ENCODE measurements at regions not wholly inside any gene's neighbourhood (a gene's known extent, or its start where the extent isn't known, plus 50 kb on each side); places are given as distances from the start of the nearest gene placed in this dataset.

DNA sequence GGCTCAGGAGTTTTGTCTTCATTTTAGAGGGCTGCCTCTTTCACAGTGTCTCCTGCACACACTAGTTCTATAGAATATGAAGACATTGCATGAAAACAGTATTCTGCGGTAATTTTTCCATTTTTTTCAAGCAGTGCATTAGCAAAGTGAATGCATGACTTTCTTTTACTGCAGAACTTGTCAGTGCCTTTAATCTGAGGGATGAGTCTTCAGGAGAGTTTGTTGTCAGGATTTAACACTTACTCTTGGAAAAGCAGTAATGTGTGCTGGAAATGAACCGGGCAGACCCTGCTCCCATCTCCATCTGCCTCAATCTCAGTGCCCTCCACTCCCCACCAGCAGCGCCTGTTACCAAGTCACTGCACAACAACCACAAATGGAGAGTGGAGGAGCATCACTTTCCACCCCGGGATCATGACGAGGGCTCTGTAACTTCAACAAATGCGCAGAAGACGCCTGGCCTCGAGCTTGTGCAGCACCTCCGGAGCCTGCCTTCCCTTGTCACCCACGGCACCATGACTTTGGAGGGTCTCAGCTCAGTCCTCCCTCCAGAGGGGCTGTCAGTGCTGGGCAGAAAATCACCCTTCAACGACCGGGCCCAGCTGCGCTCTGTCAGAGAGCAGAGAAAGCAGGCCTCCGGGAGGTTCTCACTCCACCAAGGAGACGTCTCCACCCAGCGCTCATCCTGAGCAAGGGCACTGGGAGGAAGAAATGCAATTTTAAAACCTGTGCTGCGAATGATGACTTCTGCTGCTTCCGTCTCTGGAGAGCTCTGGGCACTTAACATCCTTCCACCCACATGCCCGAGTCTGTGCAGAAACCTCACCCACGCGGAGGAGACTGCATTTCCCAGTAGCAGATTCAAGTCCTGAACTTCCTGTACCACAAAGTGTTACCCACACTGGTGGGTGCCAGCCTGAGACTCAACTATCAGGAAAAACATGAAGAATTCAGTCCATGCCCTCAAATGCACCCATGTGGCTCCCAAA lies 255.7 kb downstream of the ADGRD1 start:
- Histone ChIP-seq H3K4me3 (ENCODE audit: control insufficient read depth in 2 of 3, extremely low read depth in 1 of 3, insufficient read depth in 2 of 3, low read depth in 1 of 3, low read length in 3 of 3) (no peak overlapping the region), H4K20me1 (ENCODE audit: control insufficient read depth, extremely low read depth, insufficient read depth, low read length) (no peaks in the 10 kb centered on the region), H3K9me1 (ENCODE audit: control insufficient read depth, extremely low read depth, insufficient read depth, low read length) (no peaks in the 10 kb centered on the region), H3K36me3 (ENCODE audit: control insufficient read depth in 2 of 2, extremely low read depth in 1 of 2, insufficient read depth in 2 of 2, low read length in 2 of 2) (no peaks in the 10 kb centered on the region), H3K4me1 (ENCODE audit: control insufficient read depth, extremely low read depth, insufficient read depth, low read length) (no peaks in the 10 kb centered on the region), H3K27me3 (ENCODE audit: control insufficient read depth, extremely low read depth, insufficient read depth, low read length) (no peaks in the 10 kb centered on the region), H3K4me2 (ENCODE audit: control insufficient read depth, extremely low read depth, insufficient read depth, low read depth, low read length) (no peak overlapping the region), H2AFZ (ENCODE audit: control insufficient read depth, low read length) (no peak overlapping the region), H3K79me2 (ENCODE audit: control insufficient read depth, insufficient read depth, low read length) (no peaks in the 10 kb centered on the region), H3K9me3 (ENCODE audit: control insufficient read depth, low read depth, low read length) (peaks cover 6% of the 10 kb centered on the region), H3K9ac (ENCODE audit: control insufficient read depth, extremely low read depth, insufficient read depth, low read length) (no peak overlapping the region), H3K27ac (ENCODE audit: control insufficient read depth, insufficient read depth, low read length) (no peak overlapping the region)
- DNase-seq (ENCODE audit: low read depth, low spot score) (no peak), FAIRE-seq (no peak)
- dilution Hi-C loops (cut with MboI; ENCODE audit: extremely low pct_ligation_motif_present, low sequenced_read_pairs), result no loop called here
- TF ChIP-seq, protein P1, sequence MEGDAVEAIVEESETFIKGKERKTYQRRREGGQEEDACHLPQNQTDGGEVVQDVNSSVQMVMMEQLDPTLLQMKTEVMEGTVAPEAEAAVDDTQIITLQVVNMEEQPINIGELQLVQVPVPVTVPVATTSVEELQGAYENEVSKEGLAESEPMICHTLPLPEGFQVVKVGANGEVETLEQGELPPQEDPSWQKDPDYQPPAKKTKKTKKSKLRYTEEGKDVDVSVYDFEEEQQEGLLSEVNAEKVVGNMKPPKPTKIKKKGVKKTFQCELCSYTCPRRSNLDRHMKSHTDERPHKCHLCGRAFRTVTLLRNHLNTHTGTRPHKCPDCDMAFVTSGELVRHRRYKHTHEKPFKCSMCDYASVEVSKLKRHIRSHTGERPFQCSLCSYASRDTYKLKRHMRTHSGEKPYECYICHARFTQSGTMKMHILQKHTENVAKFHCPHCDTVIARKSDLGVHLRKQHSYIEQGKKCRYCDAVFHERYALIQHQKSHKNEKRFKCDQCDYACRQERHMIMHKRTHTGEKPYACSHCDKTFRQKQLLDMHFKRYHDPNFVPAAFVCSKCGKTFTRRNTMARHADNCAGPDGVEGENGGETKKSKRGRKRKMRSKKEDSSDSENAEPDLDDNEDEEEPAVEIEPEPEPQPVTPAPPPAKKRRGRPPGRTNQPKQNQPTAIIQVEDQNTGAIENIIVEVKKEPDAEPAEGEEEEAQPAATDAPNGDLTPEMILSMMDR (optimal IDR thresholded peaks at IDR 0.05 in 1 of 3, IDR thresholded peaks at IDR 0.05 in 1 of 3, conservative IDR thresholded peaks at IDR 0.05 in 1 of 3; ENCODE audit: extremely low read depth in 1 of 3, insufficient read depth in 2 of 3, low read length in 3 of 3), result no peak
- no peak for TF ChIP-seq EZH2 (IDR thresholded peaks at IDR 0.05; ENCODE audit: low read length)

DNA sequence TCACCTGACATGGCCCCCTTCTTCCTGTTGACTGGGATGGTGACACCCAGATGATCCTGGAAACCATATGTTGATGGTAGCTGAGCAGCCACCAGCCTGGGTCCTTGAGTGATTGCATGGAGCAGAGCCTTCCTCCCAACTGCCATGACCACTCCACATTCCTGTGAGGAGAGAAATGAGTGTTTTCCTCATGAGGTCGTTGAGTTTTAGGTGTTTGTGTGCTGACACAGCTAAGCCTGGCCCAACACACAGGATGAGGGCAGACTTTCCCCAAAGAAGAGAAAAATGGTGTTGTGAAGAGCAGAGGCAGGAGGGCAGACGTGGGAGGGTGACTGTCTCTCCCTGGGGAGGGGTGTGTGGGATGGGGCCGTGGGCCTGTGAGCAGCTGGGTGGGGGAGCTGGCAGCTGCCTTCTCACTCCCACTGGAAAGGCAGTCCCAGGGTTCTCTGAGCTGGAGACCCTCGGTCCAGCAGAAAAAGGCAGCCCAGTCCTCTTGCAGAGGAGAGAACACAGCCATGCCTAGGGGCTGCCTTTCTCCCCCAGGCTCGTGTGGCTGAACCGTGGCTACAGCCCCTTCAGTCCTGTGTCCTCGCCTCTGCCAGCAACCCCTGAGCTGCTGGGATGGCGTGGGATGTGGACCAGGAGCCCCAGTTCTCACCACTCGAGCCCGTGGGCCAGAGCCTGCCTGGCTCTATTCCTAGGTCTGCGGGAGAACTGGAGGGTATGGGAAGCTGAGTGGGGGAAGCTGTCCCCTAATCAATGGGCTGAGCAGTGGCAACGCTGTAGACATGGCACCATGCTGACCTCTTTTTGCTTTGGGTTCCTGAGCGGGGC lies 257.0 kb downstream of the ADGRD1 start:
- Histone ChIP-seq H3K4me2 (ENCODE audit: control insufficient read depth, extremely low read depth, insufficient read depth, low read depth, low read length) (no peak overlapping the region), H3K79me2 (ENCODE audit: control insufficient read depth, insufficient read depth, low read length) (no peaks in the 10 kb centered on the region), H3K27me3 (ENCODE audit: control insufficient read depth, extremely low read depth, insufficient read depth, low read length) (no peaks in the 10 kb centered on the region), H2AFZ (ENCODE audit: control insufficient read depth, low read length) (no peak overlapping the region), H3K4me3 (ENCODE audit: control insufficient read depth in 2 of 3, extremely low read depth in 1 of 3, insufficient read depth in 2 of 3, low read depth in 1 of 3, low read length in 3 of 3) (no peak overlapping the region), H3K36me3 (ENCODE audit: control insufficient read depth in 2 of 2, extremely low read depth in 1 of 2, insufficient read depth in 2 of 2, low read length in 2 of 2) (no peaks in the 10 kb centered on the region), H3K4me1 (ENCODE audit: control insufficient read depth, extremely low read depth, insufficient read depth, low read length) (no peaks in the 10 kb centered on the region), H4K20me1 (ENCODE audit: control insufficient read depth, extremely low read depth, insufficient read depth, low read length) (no peaks in the 10 kb centered on the region), H3K9me3 (ENCODE audit: control insufficient read depth, low read depth, low read length) (peaks cover 6% of the 10 kb centered on the region), H3K9me1 (ENCODE audit: control insufficient read depth, extremely low read depth, insufficient read depth, low read length) (no peaks in the 10 kb centered on the region), H3K27ac (ENCODE audit: control insufficient read depth, insufficient read depth, low read length) (no peak overlapping the region), H3K9ac (ENCODE audit: control insufficient read depth, extremely low read depth, insufficient read depth, low read length) (no peak overlapping the region)
- FAIRE-seq (no peak), DNase-seq (ENCODE audit: low read depth, low spot score) (no peak)
- TF ChIP-seq EZH2 (IDR thresholded peaks at IDR 0.05; ENCODE audit: low read length), result no peak
- TF ChIP-seq, protein P1 (optimal IDR thresholded peaks at IDR 0.05 in 1 of 3, IDR thresholded peaks at IDR 0.05 in 1 of 3, conservative IDR thresholded peaks at IDR 0.05 in 1 of 3; ENCODE audit: extremely low read depth in 1 of 3, insufficient read depth in 2 of 3, low read length in 3 of 3), result no peak
- dilution Hi-C loops (cut with MboI; ENCODE audit: extremely low pct_ligation_motif_present, low sequenced_read_pairs), result no loop called here

Measured in keratinocyte (primary cell).